ENCODE measurements at regions not wholly inside any gene's neighbourhood (a gene's known extent, or its start where the extent isn't known, plus 50 kb on each side); places are given as distances from the start of the nearest gene placed in this dataset.

- CTCF ChIA-PET = interaction anchor here (0.7 kb wide), 1 partner anchor 48 kb away, joined by 3 read pairs; no protein-coding TSS in a partner anchor
- no peak for DNase-seq (ENCODE audit: low spot score)
These were observed 163.2 kb downstream of the WNT7A start for GRCh38 chr3:13716540-13717221.

GRCh38 chr3:13715961-13716360 is 163.9 kb downstream of the WNT7A start:
- CTCF ChIA-PET = interaction anchor here (0.7 kb wide), 1 partner anchor 47 kb away, joined by 3 read pairs; no protein-coding TSS in a partner anchor
- POLR2A ChIA-PET (ENCODE audit: low non-redundant PET) = no interaction called here
- DNase-seq (ENCODE audit: low spot score) = no peak

More at GRCh38 chr3:13716540-13717221, 163.2 kb downstream of the WNT7A start:
- no peak overlapping the region for H3K27ac ChIP-seq
- TF ChIP-seq CTCF (conservative IDR thresholded peaks at IDR 0.05; ENCODE audit: low read depth) = no peak
- POLR2A ChIA-PET (ENCODE audit: low non-redundant PET) = no interaction called here

GRCh38 chr3:13715167-13715954 is 164.5 kb downstream of the WNT7A start:
- CTCF ChIA-PET = interaction anchor here (0.7 kb wide), 1 partner anchor 46 kb away, joined by 3 read pairs; no protein-coding TSS in a partner anchor
- no peak overlapping the region for H3K27ac ChIP-seq
- TF ChIP-seq CTCF (conservative IDR thresholded peaks at IDR 0.05; ENCODE audit: low read depth) = no peak
- no peak for DNase-seq (ENCODE audit: low spot score)
- POLR2A ChIA-PET (ENCODE audit: low non-redundant PET) = no interaction called here

More at GRCh38 chr3:13715961-13716360, 163.9 kb downstream of the WNT7A start:
- TF ChIP-seq CTCF (conservative IDR thresholded peaks at IDR 0.05; ENCODE audit: low read depth) = no peak
- H3K27ac ChIP-seq = no peak overlapping the region

- ChIA-PET CTCF (no interaction called here), POLR2A (ENCODE audit: low non-redundant PET) (no interaction called here)
- no peak for TF ChIP-seq CTCF (conservative IDR thresholded peaks at IDR 0.05; ENCODE audit: low read depth)
- no peak overlapping the region for H3K27ac ChIP-seq
- no peak for DNase-seq (ENCODE audit: low spot score)
These were observed 165.5 kb downstream of the FBLN2 start for GRCh38 chr3:13714251-13714916.

- ChIA-PET CTCF (no interaction called here), POLR2A (ENCODE audit: low non-redundant PET) (no interaction called here)
- no peak for TF ChIP-seq CTCF (conservative IDR thresholded peaks at IDR 0.05; ENCODE audit: low read depth)
- no peak for DNase-seq (ENCODE audit: low spot score)
- no peak overlapping the region for H3K27ac ChIP-seq
These were observed 164.5 kb downstream of the FBLN2 start for GRCh38 chr3:13713396-13713795.

GRCh38 chr3:13712682-13713180 is 163.8 kb downstream of the FBLN2 start:
- H3K27ac ChIP-seq = no peak overlapping the region
- no peak for DNase-seq (ENCODE audit: low spot score)
- POLR2A ChIA-PET (ENCODE audit: low non-redundant PET) = no interaction called here
- no peak for TF ChIP-seq CTCF (conservative IDR thresholded peaks at IDR 0.05; ENCODE audit: low read depth)
- CTCF ChIA-PET = no interaction called here

All from RWPE1 (cell line).